ENCODE measurements at regions not wholly inside any gene's neighbourhood (a gene's known extent, or its start where the extent isn't known, plus 50 kb on each side); places are given as distances from the start of the nearest gene placed in this dataset.
"Not testable (repeated sequence)": the region's sequence is repeated elsewhere in the genome, so short reads cannot be mapped to it uniquely, and the experiment has no call there.

DNA sequence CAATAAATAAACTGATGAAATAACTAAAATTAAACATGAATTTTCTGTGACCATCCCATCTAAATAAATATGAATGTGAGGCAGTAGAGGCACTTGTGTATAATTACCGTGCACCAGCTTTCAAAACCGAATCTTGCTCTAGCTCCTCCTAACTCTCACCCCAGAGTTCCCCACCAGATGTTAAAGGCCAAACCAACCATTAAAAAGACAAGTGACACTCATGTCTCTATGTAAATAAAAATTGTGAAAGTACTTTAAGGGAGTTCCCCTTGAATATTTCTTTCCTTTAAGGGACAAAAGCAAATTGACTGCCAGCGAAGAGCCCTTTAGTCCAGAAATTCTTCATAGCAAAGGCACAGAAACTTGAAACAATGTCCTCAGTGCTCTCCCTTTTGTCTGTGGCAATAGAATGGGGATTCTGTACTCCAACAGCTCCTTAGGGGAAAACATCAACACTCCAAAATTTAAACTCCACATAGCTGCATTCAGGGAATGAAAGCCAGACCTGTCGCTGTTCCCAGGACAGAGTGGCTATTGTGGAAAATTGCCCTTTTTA, 101.7 kb upstream of the SOX21 start:
- no peak for DNase-seq

DNA sequence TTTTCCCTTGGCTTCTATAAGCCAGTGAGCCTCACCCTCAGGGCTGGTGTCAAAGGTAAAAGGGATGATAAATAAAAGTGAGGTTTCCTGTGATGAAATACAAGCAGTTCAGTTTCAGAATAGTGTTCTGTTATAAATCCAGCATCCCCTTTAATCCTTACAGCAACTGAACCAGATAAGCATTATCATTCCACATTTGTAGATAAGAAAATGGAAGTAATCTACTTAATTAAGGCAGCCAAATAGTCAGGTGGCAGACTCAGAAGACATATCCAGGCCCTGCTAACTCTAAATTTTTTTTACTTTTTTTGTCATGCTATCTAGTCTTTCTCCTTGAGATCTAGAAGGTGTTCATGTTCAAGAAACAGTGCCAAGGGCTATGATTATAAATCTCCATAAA, 99.4 kb upstream of the SOX21 start:
- no peak for DNase-seq

DNA sequence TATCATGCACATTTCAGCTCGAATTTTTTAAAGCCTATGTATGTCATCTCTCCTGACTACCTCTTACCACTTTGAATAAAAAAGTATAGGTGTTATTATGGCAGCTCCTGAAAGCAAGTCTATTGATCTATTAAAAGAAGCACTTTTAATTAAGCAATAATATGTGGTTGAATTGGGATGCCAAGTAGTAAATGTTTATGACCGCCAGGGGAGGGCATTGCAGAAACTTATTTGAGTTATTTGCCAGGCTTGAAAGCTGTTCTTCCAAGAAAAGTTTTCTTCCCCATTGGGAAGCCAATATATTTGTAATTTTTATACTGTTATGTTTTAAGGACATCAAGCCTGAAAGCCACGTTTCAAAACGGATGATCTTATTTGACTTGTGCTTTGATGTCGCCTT, 88.1 kb upstream of the SOX21 start:
- DNase-seq, result no peak

DNA sequence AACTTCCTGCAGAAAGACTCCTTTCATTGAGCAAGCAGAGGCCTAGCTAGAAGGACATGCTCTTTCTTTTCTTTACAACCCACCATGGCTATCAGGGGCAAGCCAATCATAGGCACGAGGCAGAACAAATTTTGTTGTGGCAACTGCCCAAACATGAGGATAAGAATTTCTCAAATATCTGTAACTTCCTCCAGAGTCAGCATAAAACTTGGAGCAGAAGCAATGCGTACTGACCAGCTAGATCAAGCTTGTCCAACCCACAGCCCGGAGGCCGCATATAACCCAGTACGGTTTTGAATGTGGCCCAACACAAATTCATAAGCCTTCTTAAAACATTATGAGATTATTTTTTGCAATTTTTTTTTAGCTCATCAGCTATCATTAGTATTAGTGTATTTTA, 87.0 kb upstream of the SOX21 start:
- no peak for DNase-seq

DNA sequence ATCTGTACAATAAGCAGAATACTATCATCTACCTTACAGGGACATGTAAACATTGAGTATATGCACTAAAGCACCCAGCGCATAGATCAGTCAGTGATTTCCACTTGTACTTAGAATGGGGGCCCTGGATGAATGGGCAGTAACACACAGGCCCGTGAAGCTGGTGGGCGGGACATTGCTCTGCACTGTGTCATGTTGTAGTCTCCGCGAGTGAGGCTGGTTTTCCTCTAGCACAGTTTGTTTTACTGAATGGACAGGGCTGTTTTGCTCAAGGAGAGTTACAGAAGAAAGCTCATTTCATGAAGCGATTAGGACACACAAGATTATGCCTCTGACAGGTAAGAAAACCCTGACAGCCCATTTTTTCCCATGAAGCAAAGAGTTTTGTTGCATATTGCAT, 86.4 kb upstream of the SOX21 start:
- DNase-seq, result no peak

DNA sequence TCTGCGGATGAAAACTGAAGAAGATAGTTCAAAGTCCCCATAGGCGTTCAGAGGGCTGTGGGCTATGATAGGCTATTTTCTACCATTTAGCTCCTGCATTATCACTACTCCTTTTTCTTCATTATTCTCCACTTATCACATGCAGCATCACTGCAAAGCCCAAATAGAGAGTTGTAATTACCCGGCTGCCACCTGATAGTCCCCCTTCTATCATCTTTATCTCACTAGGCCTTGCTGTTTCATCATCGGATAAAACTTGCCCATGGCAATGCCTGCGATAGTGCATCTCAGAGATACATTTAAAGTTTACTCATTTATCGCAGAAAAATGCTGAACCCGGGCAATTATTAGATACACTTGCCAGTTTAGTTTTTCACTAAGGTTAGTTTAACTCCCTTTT, 82.9 kb upstream of the SOX21 start:
- no peak for DNase-seq

DNA sequence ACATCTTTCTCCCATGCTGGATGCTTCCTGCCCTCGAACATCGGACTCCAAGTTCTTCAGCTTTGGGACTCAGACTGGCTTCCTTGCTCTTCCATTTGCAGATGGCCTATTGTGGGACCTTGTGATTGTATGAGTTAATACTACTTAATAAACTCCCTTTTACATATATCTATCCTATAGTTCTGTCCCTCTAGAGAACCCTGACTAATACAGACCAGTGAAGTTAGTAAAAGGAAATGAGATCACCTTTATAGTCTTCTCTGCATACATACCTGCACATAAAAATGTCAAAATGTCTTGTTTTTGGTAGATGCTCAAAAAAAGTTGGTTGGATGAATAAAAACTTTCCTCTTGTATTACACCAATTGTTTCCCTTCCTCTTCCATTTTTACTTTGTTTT, 73.9 kb upstream of the SOX21 start:
- not testable (repeated sequence) for DNase-seq

DNA sequence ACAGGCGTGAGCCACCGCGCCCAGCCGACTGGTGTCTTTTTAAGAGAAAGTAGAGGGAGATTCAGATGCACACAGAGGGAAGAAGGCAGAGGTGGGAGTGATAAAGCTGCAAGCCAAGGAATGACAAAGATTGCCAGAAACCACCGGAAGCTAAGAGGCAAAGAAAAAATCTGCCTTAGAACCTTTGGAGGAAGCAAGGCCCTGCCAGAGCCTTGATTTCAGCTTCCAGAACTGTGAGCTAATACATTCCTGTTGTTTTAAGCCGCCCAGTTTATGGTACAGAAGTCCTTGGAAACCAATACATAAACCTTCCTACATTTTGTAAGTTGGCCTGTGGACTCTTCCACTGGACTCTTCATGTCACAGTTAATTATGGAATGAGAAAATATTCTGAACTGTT, 71.7 kb upstream of the SOX21 start:
- DNase-seq, result no peak

DNA sequence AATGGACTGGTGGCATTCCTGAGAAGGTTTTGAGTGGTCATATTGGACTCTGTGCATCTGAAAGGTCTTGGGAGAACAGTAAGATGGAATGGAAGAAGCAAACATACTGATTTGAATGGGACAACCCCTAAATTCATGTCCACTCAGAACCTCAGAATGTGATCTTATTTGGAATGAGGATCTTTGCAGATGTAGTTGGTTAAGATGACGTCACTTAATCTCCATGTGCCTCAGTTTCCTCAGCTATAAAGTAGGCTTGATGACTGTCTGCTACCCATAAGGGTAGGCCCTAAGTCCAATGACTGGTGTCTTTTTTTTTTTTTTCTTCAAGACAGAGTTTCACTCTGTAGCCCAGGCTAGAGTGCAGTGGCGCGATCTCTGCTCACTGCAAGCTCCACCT, 71.1 kb upstream of the SOX21 start:
- no peak for DNase-seq

DNA sequence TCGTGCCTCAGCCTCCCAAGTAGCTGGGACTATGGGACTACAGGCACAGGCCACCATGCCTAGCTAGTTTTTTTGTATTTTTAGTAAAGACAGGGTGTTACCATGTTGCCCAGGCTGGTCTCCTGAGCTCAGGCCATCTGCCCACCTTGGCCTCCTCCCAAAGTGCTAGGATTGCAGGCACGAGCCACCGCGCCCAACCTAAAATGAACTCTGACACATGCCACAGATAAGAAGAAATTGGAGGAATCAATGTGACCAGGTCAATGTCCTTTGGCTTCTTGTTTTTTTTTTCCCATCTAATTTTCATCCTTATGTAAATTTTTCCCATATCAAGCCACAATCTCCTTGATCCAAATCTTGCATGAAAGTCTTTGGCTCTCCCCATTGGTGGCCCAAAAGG, 68.1 kb upstream of the SOX21 start:
- no peak for DNase-seq

DNA sequence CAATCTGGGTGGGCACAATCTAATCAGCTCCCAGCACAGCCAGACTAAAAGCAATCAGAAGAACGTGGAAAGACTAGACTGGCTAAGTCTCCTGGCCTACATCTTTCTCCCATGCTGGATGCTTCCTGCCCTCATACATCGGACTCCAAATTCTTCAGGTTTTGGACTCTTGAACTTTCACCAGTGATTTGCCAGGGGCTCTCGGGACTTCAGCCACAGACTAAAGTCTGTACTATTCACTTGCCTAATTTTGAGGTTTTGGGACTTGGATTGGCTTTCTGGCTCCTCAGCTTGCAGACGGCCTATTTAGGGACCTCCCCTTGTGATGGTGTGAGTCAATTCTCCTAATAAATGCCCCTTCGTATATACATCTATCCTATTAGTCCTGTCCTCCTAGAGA, 66.6 kb upstream of the SOX21 start:
- no peak for DNase-seq

DNA sequence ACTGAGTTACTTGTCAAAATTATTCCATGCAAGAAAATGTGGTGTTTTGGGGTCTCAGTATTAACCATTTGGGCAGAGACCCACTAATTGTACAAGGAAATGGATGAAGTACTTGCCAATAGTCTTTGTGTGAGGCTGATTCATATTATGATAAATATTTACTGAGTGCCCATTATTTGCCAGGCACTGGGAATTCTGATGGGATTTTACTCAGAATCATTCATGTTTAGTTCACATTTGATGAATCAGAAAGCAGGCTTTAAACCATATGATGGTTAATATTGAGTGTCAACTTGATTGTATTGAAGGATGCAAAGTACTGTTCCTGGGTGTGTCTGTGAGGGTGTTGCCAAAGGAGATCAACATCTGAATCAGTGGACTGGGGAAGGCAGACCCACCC, 66.2 kb upstream of the SOX21 start:
- no peak for DNase-seq

DNA sequence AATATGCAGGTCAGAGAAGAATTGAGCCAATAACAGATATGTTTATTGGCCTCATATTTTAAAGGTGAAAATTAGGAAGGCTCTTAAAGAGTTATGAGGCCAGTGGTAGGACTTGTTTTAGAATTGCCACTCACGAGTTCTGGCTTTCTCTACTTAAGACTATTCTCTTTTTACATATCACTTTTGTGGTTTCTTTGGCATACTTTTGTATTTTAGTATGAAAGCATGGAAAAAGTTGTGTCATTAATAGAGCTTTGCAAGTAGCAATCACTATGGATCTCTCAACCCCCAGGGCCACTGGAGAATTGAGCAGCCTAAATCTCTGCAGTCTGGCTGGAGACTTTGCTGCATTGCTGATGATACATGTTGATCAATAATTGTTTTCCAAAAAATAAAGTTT, 64.6 kb upstream of the SOX21 start:
- DNase-seq, result no peak

DNA sequence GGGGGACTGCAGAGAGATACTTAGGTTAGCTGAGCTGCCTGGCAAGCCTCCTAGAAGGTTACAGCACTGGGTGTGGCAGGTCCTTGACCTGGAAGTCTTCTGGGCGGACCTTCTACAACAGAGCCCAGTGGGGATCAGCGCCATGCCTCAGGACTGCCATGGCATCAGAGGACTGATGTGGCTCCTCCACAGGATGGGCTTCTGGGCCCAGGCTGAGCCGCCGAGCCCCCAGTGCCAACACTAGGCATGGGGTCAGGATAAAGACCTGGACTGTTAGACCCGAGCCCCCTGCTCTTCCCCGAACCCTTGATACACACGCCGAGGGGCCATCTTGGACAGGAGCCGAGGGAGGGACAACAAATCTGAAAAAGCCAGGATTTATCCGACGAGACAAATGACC, 64.0 kb upstream of the SOX21 start:
- DNase-seq, result no peak

DNA sequence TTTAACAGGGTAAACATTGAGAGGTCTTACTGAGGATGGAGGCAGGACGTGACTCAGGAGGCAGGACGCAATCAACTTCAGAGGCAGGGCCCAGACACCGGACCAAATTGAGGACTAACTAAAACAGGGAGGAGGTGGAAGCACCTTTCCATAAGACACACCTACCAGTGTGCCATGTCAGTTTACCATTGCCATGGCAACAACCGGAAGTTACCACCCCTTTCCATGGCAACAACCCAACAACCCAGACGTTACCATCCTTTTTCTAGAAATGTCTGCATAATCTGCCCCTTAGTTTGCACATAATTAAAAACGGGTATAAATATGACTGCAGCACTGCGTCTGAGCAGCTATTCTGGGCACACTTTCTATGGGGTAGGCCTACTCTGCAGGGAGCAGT, 53.5 kb upstream of the SOX21 start:
- DNase-seq, result no peak

DNA sequence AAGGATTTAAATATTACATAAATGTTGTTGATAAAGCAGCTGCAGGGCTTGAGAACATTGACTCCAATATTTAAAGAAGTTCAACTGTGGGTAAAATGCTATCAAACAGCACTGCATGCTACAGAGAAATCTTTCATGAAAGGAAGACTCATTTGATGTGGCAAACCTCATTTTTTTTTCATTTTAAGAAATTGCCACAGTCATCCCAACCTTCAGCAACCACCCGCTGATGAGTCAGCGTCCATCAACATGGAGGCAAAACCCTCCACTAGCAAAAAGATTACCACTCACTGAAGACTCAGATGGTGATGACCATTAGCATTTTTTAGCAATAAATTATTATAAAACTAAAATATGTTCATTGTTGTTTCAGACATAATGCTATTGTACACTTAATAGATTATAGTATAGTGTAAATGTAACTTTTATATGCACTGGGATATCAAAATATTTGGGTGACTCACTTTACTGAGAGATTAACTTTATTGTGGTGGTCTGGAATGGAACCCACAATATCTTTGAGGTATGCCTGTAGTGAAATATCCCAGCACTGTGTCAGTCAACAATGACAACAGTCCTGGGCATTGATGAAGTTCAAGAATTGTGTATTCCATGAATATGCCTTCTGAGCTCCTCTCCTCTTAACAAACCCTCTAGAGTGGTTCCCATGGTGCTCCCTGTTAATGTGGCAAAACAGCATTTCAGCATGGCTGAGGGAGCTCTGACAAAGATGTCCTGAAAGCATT, 52.4 kb upstream of the SOX21 start:
- DNase-seq, result no peak
